T-helper 1 cell (primary cell): ENCODE measurements at regions not wholly inside any gene's neighbourhood (a gene's known extent, or its start where the extent isn't known, plus 50 kb on each side); places are given as distances from the start of the nearest gene placed in this dataset.
"Not testable (repeated sequence)": the region's sequence is repeated elsewhere in the genome, so short reads cannot be mapped to it uniquely, and the experiment has no call there.

Experiments
- DNase-seq, 5 donors: peaks; one replicate each; pipeline ENCODE4 v3.0.0-alpha.2; 2012 to 2020

GRCh38 chr2:196500686-196501431 lies 138.7 kb upstream of the CCDC150 start:
- DNase-seq: no peak

- DNase-seq: no peak
Observed at GRCh38 chr2:196501836-196502235, 137.7 kb upstream of the CCDC150 start.

- DNase-seq: no peak
Observed at GRCh38 chr2:196502386-196502785, 137.1 kb upstream of the CCDC150 start.

- DNase-seq: no peak
Observed at GRCh38 chr2:196503398-196503797, 136.1 kb upstream of the CCDC150 start.

- DNase-seq: no peak
Observed at GRCh38 chr2:196504788-196505187, 134.7 kb upstream of the CCDC150 start.

GRCh38 chr2:196510246-196510645 lies 129.3 kb upstream of the CCDC150 start:
- no peak for DNase-seq

GRCh38 chr2:196511258-196512168 lies 128.0 kb upstream of the CCDC150 start:
- DNase-seq: no peak

GRCh38 chr2:196513796-196514526 lies 125.6 kb upstream of the CCDC150 start:
- no peak for DNase-seq

- DNase-seq: no peak
Observed at GRCh38 chr2:196514641-196515040, 124.9 kb upstream of the CCDC150 start.

- no peak for DNase-seq
Observed at GRCh38 chr2:196515051-196515450, 124.5 kb upstream of the CCDC150 start.

GRCh38 chr2:196515608-196516007 lies 123.9 kb upstream of the CCDC150 start:
- no peak for DNase-seq

- no peak for DNase-seq
Observed at GRCh38 chr2:196516564-196516963, 123.0 kb upstream of the CCDC150 start.

- no peak for DNase-seq
Observed at GRCh38 chr2:196520605-196521004, 118.9 kb upstream of the CCDC150 start.

GRCh38 chr2:196526981-196527725 lies 112.4 kb upstream of the CCDC150 start:
- not testable (repeated sequence) for DNase-seq

GRCh38 chr2:196528486-196529223 lies 110.9 kb upstream of the CCDC150 start:
- peak in 1 of 5 donors; percentile 77 for DNase-seq

- DNase-seq: peak in 1 of 5 donors; percentile 51
Observed at GRCh38 chr2:196530910-196531309, 108.6 kb upstream of the CCDC150 start.

GRCh38 chr2:196533772-196534397 lies 105.6 kb upstream of the CCDC150 start:
- peak in 1 of 5 donors; percentile 14 for DNase-seq

- DNase-seq: no peak
Observed at GRCh38 chr2:196534495-196534894, 105.0 kb upstream of the CCDC150 start.

- DNase-seq: no peak
Observed at GRCh38 chr2:196535061-196535460, 104.5 kb upstream of the CCDC150 start.

- DNase-seq: no peak
Observed at GRCh38 chr2:196535742-196536141, 103.8 kb upstream of the CCDC150 start.

- DNase-seq: no peak
Observed at GRCh38 chr2:196537311-196537710, 102.2 kb upstream of the CCDC150 start.
